Uterus (tissue), 3 donors: ENCODE measurements at regions not wholly inside any gene's neighbourhood (a gene's known extent, or its start where the extent isn't known, plus 50 kb on each side); places are given as distances from the start of the nearest gene placed in this dataset.

Experiments used
- DNase-seq, 2 donors: peaks; one replicate each; pipeline ENCODE4 v3.0.0-alpha.2; 2019 to 2020
- H3K27ac ChIP-seq, 2 donors: fragments of 200-600 bp; sonication (generic); 1 replicate in 1 of 2; 2 replicates in 1 of 2; pipeline ENCODE4 v1.5.1; 2016 to 2018
- H3K27me3 ChIP-seq, 2 donors: fragments of 200-600 bp; sonication (generic); one replicate each; pipeline ENCODE4 v1.5.1; 2018 to 2019; ENCODE audit warnings: control low read depth in 1 of 2
- H3K36me3 ChIP-seq, 2 donors: fragments of 200-600 bp; sonication (generic); one replicate each; pipeline ENCODE4 v1.5.1; 2019; ENCODE audit warnings: control low read depth in 1 of 2
- H3K4me1 ChIP-seq, 2 donors: fragments of 200-600 bp; sonication (generic); one replicate each; pipeline ENCODE4 v1.5.1; 2018 to 2019; ENCODE audit warnings: control low read depth in 1 of 2
- H3K4me3 ChIP-seq, 2 donors: fragments of 200-600 bp; sonication (generic); 1 replicate in 1 of 2; 2 replicates in 1 of 2; pipeline ENCODE4 v1.5.1; 2018 to 2019; ENCODE audit warnings: mild to moderate bottlenecking in 1 of 2
- H3K9me3 ChIP-seq, 2 donors: fragments of 200-600 bp; sonication (generic); one replicate each; pipeline ENCODE4 v1.5.1; 2019; ENCODE audit warnings: control low read depth in 1 of 2
- CTCF ChIP-seq, 4 experiments: fragments of 200-600 bp in 2 of 4; fragments of 450-650 bp in 2 of 4; sonication (generic) in 2 of 4; IDR thresholded peaks; one replicate each; pipeline ENCODE4 v1.5.1; 2016 to 2019; ENCODE audit warnings: antibody characterized with exemption in 4 of 4, mild to moderate bottlenecking in 2 of 4, moderate library complexity in 1 of 4
- POLR2A ChIP-seq, 2 donors: fragments of 450-650 bp; IDR thresholded peaks; one replicate each; pipeline ENCODE4 v1.6.1; 2016; ENCODE audit warnings: antibody characterized with exemption in 2 of 2, mild to moderate bottlenecking in 1 of 2, moderate library complexity in 1 of 2
- intact Hi-C: fragments of 100-400 bp; cut with DNase I; formaldehyde crosslinking; loops from one replicate; pipeline ENCODE4 v1.15.1; 2023; ENCODE audit warnings: low total_unique reads
- donor health status: DM: yes; HTN: yes; CAD: no.

GRCh38 chr9:80874276-80874675 is 815.1 kb downstream of the TLE1 start:
- Histone ChIP-seq H3K36me3 (no peaks in the 10 kb centered on the region), H3K4me3 (no peak overlapping the region), H3K4me1 (peaks cover 0 to 4% of the 10 kb centered on the region in 2 donors), H3K27ac (no peak overlapping the region), H3K27me3 (no peaks in the 10 kb centered on the region), H3K9me3 (no peaks in the 10 kb centered on the region)
- intact Hi-C loops = no loop called here
- TF ChIP-seq POLR2A (IDR thresholded peaks at IDR 0.05) (no peak), CTCF (IDR thresholded peaks at IDR 0.05) (no peak)
- no peak for DNase-seq

GRCh38 chr9:80873861-80874260 is 815.5 kb downstream of the TLE1 start:
- intact Hi-C loops = no loop called here
- H3K27ac ChIP-seq = no peak overlapping the region
- no peaks in the 10 kb centered on the region for H3K27me3 ChIP-seq
- H3K36me3 ChIP-seq = no peaks in the 10 kb centered on the region
- DNase-seq = no peak
- no peak overlapping the region for H3K4me3 ChIP-seq
- TF ChIP-seq CTCF (IDR thresholded peaks at IDR 0.05) (no peak), POLR2A (IDR thresholded peaks at IDR 0.05) (no peak)
- H3K4me1 ChIP-seq = peaks cover 0 to 4% of the 10 kb centered on the region in 2 donors
- H3K9me3 ChIP-seq = no peaks in the 10 kb centered on the region

GRCh38 chr9:80871596-80871995 is 817.8 kb downstream of the TLE1 start:
- Histone ChIP-seq H3K36me3 (no peaks in the 10 kb centered on the region), H3K4me1 (peaks cover 0 to 4% of the 10 kb centered on the region in 2 donors), H3K9me3 (peaks cover 0 to 12% of the 10 kb centered on the region in 2 donors), H3K27ac (peak overlapping the region in 1 of 2 donors; percentile 22), H3K4me3 (no peak overlapping the region), H3K27me3 (no peaks in the 10 kb centered on the region)
- DNase-seq = no peak
- intact Hi-C loops = no loop called here
- TF ChIP-seq CTCF (IDR thresholded peaks at IDR 0.05) (no peak), POLR2A (IDR thresholded peaks at IDR 0.05) (no peak)

- Histone ChIP-seq H3K4me3 (no peak overlapping the region), H3K27me3 (no peaks in the 10 kb centered on the region), H3K9me3 (peaks cover 0 to 20% of the 10 kb centered on the region in 2 donors), H3K4me1 (no peaks in the 10 kb centered on the region), H3K36me3 (no peaks in the 10 kb centered on the region), H3K27ac (peak overlapping the region in 1 of 2 donors; percentile 63)
- TF ChIP-seq CTCF (IDR thresholded peaks at IDR 0.05) (no peak), POLR2A (IDR thresholded peaks at IDR 0.05) (no peak)
- DNase-seq = no peak
- intact Hi-C loops = no loop called here
These were observed 821.6 kb downstream of the TLE1 start for GRCh38 chr9:80867731-80868130.

- no peaks in the 10 kb centered on the region for H3K4me1 ChIP-seq
- H3K27me3 ChIP-seq = no peaks in the 10 kb centered on the region
- peaks cover 0 to 20% of the 10 kb centered on the region in 2 donors for H3K9me3 ChIP-seq
- DNase-seq = no peak
- H3K36me3 ChIP-seq = no peaks in the 10 kb centered on the region
- no peak overlapping the region for H3K4me3 ChIP-seq
- no peak overlapping the region for H3K27ac ChIP-seq
- intact Hi-C loops = no loop called here
- TF ChIP-seq CTCF (IDR thresholded peaks at IDR 0.05) (no peak), POLR2A (IDR thresholded peaks at IDR 0.05) (no peak)
These were observed 822.6 kb downstream of the TLE1 start for GRCh38 chr9:80866576-80867227.
